Sigmoid colon (tissue), 4 donors: ENCODE measurements at regions not wholly inside any gene's neighbourhood (a gene's known extent, or its start where the extent isn't known, plus 50 kb on each side); places are given as distances from the start of the nearest gene placed in this dataset.

ENCODE experiments used
- EP300 ChIP-seq, 4 donors: sonication (generic); formaldehyde crosslinking; IDR thresholded peaks; one replicate each; pipeline ENCODE4 v1.6.1; 2017; ENCODE audit warnings: antibody characterized with exemption in 4 of 4
- POLR2A ChIP-seq, 2 donors: fragments of 450-650 bp; IDR thresholded peaks; one replicate each; pipeline ENCODE4 v1.6.1; 2016; ENCODE audit warnings: antibody characterized with exemption in 2 of 2, mild to moderate bottlenecking in 2 of 2, moderate library complexity in 2 of 2
- POLR2AphosphoS5 ChIP-seq, 4 donors: sonication (generic); formaldehyde crosslinking; IDR thresholded peaks; one replicate each; pipeline ENCODE4 v1.6.1; 2017; ENCODE audit warnings: antibody characterized with exemption in 4 of 4
- TF ChIP-seq, protein P1 (sequence below), 4 experiments: fragments of 450-650 bp in 3 of 4; fragments of 200-600 bp in 1 of 4; IDR thresholded peaks; one replicate each; pipeline ENCODE4 v1.5.1; 2016 to 2019; ENCODE audit warnings: antibody characterized with exemption in 4 of 4, mild to moderate bottlenecking in 3 of 4, moderate library complexity in 2 of 4

DNA sequence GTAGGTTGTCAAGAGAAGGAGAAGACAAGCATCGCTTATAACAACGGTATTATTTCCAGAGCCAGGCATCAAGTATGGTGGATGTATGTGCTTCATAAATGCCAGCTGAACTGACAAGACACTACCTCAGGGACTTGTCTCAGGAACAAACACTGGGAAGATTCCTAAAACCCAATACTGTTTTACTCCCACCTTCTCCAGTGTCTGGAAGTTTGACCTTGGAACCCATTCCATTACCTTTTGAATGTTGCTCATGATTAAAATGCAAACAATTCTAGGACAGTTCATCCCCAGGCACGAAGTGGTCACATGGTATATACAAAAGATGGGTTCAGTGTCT, 300.1 kb downstream of the ADGB start:
- TF ChIP-seq, protein P1, sequence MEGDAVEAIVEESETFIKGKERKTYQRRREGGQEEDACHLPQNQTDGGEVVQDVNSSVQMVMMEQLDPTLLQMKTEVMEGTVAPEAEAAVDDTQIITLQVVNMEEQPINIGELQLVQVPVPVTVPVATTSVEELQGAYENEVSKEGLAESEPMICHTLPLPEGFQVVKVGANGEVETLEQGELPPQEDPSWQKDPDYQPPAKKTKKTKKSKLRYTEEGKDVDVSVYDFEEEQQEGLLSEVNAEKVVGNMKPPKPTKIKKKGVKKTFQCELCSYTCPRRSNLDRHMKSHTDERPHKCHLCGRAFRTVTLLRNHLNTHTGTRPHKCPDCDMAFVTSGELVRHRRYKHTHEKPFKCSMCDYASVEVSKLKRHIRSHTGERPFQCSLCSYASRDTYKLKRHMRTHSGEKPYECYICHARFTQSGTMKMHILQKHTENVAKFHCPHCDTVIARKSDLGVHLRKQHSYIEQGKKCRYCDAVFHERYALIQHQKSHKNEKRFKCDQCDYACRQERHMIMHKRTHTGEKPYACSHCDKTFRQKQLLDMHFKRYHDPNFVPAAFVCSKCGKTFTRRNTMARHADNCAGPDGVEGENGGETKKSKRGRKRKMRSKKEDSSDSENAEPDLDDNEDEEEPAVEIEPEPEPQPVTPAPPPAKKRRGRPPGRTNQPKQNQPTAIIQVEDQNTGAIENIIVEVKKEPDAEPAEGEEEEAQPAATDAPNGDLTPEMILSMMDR (IDR thresholded peaks at IDR 0.05) = no peak
- no peak for TF ChIP-seq POLR2A (IDR thresholded peaks at IDR 0.05)
- no peak for TF ChIP-seq EP300 (IDR thresholded peaks at IDR 0.05)
- no peak for TF ChIP-seq POLR2AphosphoS5 (IDR thresholded peaks at IDR 0.05)
